Prostate gland (tissue), 2 donors: ENCODE measurements at regions not wholly inside any gene's neighbourhood (a gene's known extent, or its start where the extent isn't known, plus 50 kb on each side); places are given as distances from the start of the nearest gene placed in this dataset.

Experiments used
- DNase-seq: peaks from one replicate; pipeline ENCODE4 v3.0.0-alpha.2; 2019; ENCODE audit warnings: low spot score
- H3K27ac ChIP-seq, 2 donors: fragments of 200-600 bp; sonication (generic); 2 replicates each; pipeline ENCODE4 v1.5.1; 2017 to 2019
- H3K27me3 ChIP-seq: fragments of 200-600 bp; sonication (generic); replicated peaks from 2 replicates; pipeline ENCODE4 v1.5.1; 2019; ENCODE audit not compliant: insufficient read depth
- H3K36me3 ChIP-seq, 2 donors: fragments of 200-600 bp; sonication (generic); 1 replicate in 1 of 2; 2 replicates in 1 of 2; pipeline versions ENCODE4 v1.5.1 to v1.8.1; 2017 to 2019
- H3K4me1 ChIP-seq: fragments of 200-600 bp; sonication (generic); replicated peaks from 2 replicates; pipeline ENCODE4 v1.5.1; 2019
- H3K4me3 ChIP-seq, 2 donors: fragments of 200-600 bp; sonication (generic); 2 replicates each; pipeline ENCODE4 v1.5.1; 2017 to 2019
- H3K9me3 ChIP-seq: fragments of 200-600 bp; sonication (generic); 2 replicates; pipeline ENCODE4 v1.5.1; 2017
- POLR2A ChIP-seq: fragments of 450-650 bp; IDR thresholded peaks from one replicate; pipeline ENCODE4 v1.6.1; 2016; ENCODE audit warnings: antibody characterized with exemption, mild to moderate bottlenecking
- POLR2AphosphoS5 ChIP-seq: sonication (generic); formaldehyde crosslinking; IDR thresholded peaks from one replicate; pipeline ENCODE4 v1.6.1; 2017; ENCODE audit warnings: antibody characterized with exemption
- WGBS: methylation state at CpG from one replicate; pipeline ENCODE4 v1.1.5; 2018; 5-methylcytosine and 5-hydroxymethylcytosine counted together
- intact Hi-C: fragments of 100-400 bp; cut with DNase I; formaldehyde crosslinking; loops from one replicate; pipeline ENCODE4 v1.14.2; 2022
- TF ChIP-seq, protein P1 (sequence below), 4 experiments: fragments of 200-600 bp in 2 of 4; fragments of 450-650 bp in 2 of 4; sonication (generic) in 2 of 4; IDR thresholded peaks; 1 replicate in 3 of 4; 2 replicates in 1 of 4; pipeline ENCODE4 v1.5.1; 2016 to 2019; ENCODE audit warnings: antibody characterized with exemption in 4 of 4, mild to moderate bottlenecking in 2 of 4, moderate library complexity in 2 of 4

DNA sequence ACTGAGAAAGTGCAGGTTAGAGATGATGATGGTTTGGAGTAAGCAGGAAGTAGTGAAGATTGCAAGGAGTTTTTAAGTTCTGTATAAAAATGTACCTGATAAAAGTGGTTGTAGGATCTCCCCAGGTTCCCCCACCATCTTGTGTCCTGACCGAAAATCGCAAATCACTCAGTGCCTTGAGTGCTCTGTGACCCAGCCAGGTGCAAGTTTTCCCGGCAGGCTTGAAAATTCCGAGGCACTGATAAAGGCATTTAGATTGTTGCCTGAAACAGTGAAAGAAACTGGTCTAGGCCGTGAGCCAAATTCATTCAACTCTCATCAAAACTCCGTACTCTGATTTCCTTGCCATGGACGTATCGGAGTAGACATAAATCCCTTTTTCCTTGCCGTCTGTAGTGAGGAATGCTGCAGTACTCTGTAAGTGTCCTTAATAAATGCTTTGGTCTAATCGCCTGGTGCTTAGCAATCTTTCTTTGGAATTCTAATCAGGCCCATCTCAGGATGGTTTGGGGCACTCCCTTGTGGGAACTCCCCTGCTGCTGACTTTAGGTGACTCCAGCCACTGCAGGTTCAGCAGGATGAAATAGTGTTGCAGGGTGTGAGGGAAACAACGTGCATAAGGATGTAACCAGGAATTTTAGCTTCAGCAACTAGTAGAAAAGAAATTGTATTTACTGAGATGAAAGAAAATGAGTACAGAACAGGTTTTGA, 1199.8 kb upstream of the MAP3K7 start:
- H3K27ac ChIP-seq = no peak overlapping the region
- H3K4me1 ChIP-seq = no peaks in the 10 kb centered on the region
- H3K27me3 ChIP-seq = no peaks in the 10 kb centered on the region
- intact Hi-C loops = no loop called here
- no peak overlapping the region for H3K4me3 ChIP-seq
- TF ChIP-seq, protein P1, sequence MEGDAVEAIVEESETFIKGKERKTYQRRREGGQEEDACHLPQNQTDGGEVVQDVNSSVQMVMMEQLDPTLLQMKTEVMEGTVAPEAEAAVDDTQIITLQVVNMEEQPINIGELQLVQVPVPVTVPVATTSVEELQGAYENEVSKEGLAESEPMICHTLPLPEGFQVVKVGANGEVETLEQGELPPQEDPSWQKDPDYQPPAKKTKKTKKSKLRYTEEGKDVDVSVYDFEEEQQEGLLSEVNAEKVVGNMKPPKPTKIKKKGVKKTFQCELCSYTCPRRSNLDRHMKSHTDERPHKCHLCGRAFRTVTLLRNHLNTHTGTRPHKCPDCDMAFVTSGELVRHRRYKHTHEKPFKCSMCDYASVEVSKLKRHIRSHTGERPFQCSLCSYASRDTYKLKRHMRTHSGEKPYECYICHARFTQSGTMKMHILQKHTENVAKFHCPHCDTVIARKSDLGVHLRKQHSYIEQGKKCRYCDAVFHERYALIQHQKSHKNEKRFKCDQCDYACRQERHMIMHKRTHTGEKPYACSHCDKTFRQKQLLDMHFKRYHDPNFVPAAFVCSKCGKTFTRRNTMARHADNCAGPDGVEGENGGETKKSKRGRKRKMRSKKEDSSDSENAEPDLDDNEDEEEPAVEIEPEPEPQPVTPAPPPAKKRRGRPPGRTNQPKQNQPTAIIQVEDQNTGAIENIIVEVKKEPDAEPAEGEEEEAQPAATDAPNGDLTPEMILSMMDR (IDR thresholded peaks at IDR 0.05) = no peak
- TF ChIP-seq POLR2A (no peak), POLR2AphosphoS5 (no peak)
- H3K9me3 ChIP-seq = no peaks in the 10 kb centered on the region
- no peak for DNase-seq
- H3K36me3 ChIP-seq = no peaks in the 10 kb centered on the region
- 60% methylated on average over 11 of the region's 11 CpGs for WGBS

DNA sequence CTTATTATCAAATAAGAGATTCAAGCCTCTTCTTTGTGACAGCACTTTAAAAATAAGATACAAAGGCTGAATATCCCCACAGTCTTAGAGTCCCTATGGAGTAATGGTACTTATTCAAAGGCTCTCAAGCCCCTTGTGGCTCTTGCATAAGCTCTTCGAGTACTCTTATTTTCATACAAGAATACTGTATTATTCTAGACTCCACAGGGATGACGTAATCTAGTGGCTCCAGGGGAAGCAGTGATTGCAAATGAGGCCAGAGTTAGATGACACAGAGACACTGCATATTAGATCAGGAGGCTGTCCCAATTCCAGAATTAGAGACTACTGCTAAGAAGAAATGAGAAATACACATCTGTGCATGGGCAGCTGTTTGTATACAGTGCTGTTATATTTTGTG, 1195.9 kb upstream of the MAP3K7 start:
- Histone ChIP-seq H3K27me3 (no peaks in the 10 kb centered on the region), H3K9me3 (no peaks in the 10 kb centered on the region), H3K4me1 (no peaks in the 10 kb centered on the region), H3K4me3 (no peak overlapping the region), H3K27ac (no peak overlapping the region), H3K36me3 (no peaks in the 10 kb centered on the region)
- no peak for DNase-seq
- 90% methylated on average over 2 of the region's 2 CpGs for WGBS
- intact Hi-C loops = no loop called here
- no peak for TF ChIP-seq POLR2AphosphoS5
- TF ChIP-seq, protein P1 (IDR thresholded peaks at IDR 0.05) = no peak
- no peak for TF ChIP-seq POLR2A

DNA sequence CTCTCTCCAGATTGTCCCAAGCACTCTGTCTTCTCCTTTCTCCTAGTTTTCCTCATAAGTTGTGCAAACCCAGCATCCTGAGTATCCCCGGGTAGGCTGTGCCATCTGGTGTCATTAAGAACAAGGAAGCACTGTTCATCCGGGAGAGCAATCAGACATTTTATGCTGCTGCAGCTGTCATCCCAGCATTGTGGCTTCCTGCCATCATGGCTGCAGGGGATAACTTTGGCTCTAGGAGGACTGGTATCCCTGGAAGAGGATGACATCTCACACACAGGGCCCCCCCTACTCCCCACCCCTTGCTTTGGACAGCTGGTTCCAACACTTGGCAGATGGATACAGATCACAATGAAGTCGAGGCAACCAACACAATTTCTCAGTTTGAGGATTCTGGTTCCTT, 1195.1 kb upstream of the MAP3K7 start:
- no peak for DNase-seq
- intact Hi-C loops = no loop called here
- Histone ChIP-seq H3K9me3 (no peaks in the 10 kb centered on the region), H3K36me3 (no peaks in the 10 kb centered on the region), H3K27me3 (no peaks in the 10 kb centered on the region), H3K4me3 (no peak overlapping the region), H3K27ac (no peak overlapping the region), H3K4me1 (no peaks in the 10 kb centered on the region)
- WGBS = 43% methylated on average over 3 of the region's 3 CpGs
- TF ChIP-seq POLR2A = no peak
- no peak for TF ChIP-seq POLR2AphosphoS5
- TF ChIP-seq, protein P1 (IDR thresholded peaks at IDR 0.05) = no peak

DNA sequence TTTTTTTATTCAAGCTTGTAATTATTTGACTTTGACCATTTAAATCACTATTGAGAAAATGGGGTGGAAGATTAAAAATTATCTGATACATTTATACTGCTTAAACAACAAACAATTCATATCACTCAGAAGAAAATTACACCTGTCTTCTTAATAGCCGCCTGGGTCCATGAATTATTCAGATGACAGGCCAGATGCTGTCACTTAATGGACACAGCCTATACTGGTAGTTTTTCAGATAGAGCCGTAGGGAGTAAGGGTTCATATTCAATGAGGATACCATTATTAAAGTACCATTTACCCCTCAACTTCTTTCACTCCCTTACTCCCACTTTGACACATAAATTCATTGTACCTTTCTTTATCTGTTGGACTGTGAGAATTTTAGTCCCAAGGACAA, 1193.4 kb upstream of the MAP3K7 start:
- intact Hi-C loops = no loop called here
- H3K27me3 ChIP-seq = no peaks in the 10 kb centered on the region
- 76% methylated on average over 2 of the region's 2 CpGs for WGBS
- TF ChIP-seq, protein P1 (IDR thresholded peaks at IDR 0.05) = no peak
- TF ChIP-seq POLR2AphosphoS5 (no peak), POLR2A (no peak)
- DNase-seq = no peak
- H3K36me3 ChIP-seq = no peaks in the 10 kb centered on the region
- H3K9me3 ChIP-seq = no peaks in the 10 kb centered on the region
- no peak overlapping the region for H3K27ac ChIP-seq
- H3K4me3 ChIP-seq = no peak overlapping the region
- no peaks in the 10 kb centered on the region for H3K4me1 ChIP-seq

DNA sequence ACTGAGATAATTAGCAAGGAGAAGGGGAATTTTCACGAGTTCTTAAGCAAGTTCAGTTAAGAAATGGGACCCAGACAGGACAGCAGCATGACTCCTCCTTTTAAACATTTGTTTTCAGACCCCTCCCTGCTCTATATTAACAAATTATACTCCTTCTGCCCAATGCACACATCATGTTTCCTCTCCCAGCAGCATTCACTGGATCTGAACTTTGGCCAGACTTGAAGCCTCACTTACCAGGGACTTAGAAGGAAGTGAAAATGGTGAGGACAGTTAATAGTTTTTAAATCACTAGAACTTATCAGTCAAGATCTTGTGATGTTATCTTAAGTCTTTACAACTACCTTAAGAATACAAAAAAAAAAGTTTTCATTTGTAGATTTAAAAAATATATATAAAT, 1174.7 kb upstream of the MAP3K7 start:
- H3K9me3 ChIP-seq = no peaks in the 10 kb centered on the region
- no peak overlapping the region for H3K4me3 ChIP-seq
- H3K36me3 ChIP-seq = no peaks in the 10 kb centered on the region
- WGBS = 74% methylated on average over 1 of the region's 1 CpG
- H3K4me1 ChIP-seq = no peaks in the 10 kb centered on the region
- H3K27me3 ChIP-seq = no peaks in the 10 kb centered on the region
- TF ChIP-seq, protein P1 (IDR thresholded peaks at IDR 0.05) = no peak
- TF ChIP-seq POLR2A = no peak
- no peak for TF ChIP-seq POLR2AphosphoS5
- no peak overlapping the region for H3K27ac ChIP-seq
- DNase-seq = no peak
- intact Hi-C loops = no loop called here
